ENCODE measurements at regions not wholly inside any gene's neighbourhood (a gene's known extent, or its start where the extent isn't known, plus 50 kb on each side); places are given as distances from the start of the nearest gene placed in this dataset.

- H3K27ac ChIP-seq (ENCODE audit: low read depth in 1 of 2, low read length in 2 of 2): no peak overlapping the region
- H3K27me3 ChIP-seq (ENCODE audit: control insufficient read depth in 1 of 2, insufficient read depth in 2 of 2, low read length in 2 of 2): no peaks in the 10 kb centered on the region
- ChIA-PET CTCF (no interaction called here), POLR2A (no interaction called here)
- H3K4me1 ChIP-seq (ENCODE audit: insufficient read depth, low read length): no peaks in the 10 kb centered on the region
- no peak overlapping the region for H3K27ac Mint-ChIP-seq
- ATAC-seq (ENCODE audit: poor library complexity): no peak
- H3K4me1 Mint-ChIP-seq (ENCODE audit: low read depth): no peaks in the 10 kb centered on the region
- H3K36me3 Mint-ChIP-seq (ENCODE audit: low read depth): no peaks in the 10 kb centered on the region
- peaks cover 14% of the 10 kb centered on the region for H3K9me3 Mint-ChIP-seq
- intact Hi-C loops (cut with DNase I, micrococcal nuclease): no loop called here
- H3K4me3 Mint-ChIP-seq: no peak overlapping the region
- peaks cover 6% of the 10 kb centered on the region for H3K27me3 Mint-ChIP-seq
- H3K4me3 ChIP-seq (ENCODE audit: low read length): no peak overlapping the region
- H3K9me3 ChIP-seq (ENCODE audit: control insufficient read depth in 1 of 2, insufficient read depth in 1 of 2, low read length in 2 of 2): peaks cover 13 to 18% of the 10 kb centered on the region in 2 experiments
- H3K36me3 ChIP-seq (ENCODE audit: insufficient read depth, low read length): no peaks in the 10 kb centered on the region
- TF ChIP-seq CTCF (IDR thresholded peaks at IDR 0.05): no peak
- DNase-seq: no peak
Observed at GRCh38 chr16:52855463-52855862, 197.2 kb downstream of the CHD9NB start.

GRCh38 chr16:52852978-52853377 is 199.7 kb downstream of the CHD9NB start:
- Mint-ChIP-seq H3K36me3 (ENCODE audit: low read depth) (no peaks in the 10 kb centered on the region), H3K27me3 (peaks cover 6% of the 10 kb centered on the region), H3K4me1 (ENCODE audit: low read depth) (no peaks in the 10 kb centered on the region), H3K27ac (no peak overlapping the region), H3K9me3 (peaks cover 19% of the 10 kb centered on the region), H3K4me3 (no peak overlapping the region)
- H3K4me1 ChIP-seq (ENCODE audit: insufficient read depth, low read length): no peaks in the 10 kb centered on the region
- no peak for ATAC-seq (ENCODE audit: poor library complexity)
- H3K27me3 ChIP-seq (ENCODE audit: control insufficient read depth in 1 of 2, insufficient read depth in 2 of 2, low read length in 2 of 2): no peaks in the 10 kb centered on the region
- H3K9me3 ChIP-seq (ENCODE audit: control insufficient read depth in 1 of 2, insufficient read depth in 1 of 2, low read length in 2 of 2): peaks cover 13 to 20% of the 10 kb centered on the region in 2 experiments
- H3K27ac ChIP-seq (ENCODE audit: low read depth in 1 of 2, low read length in 2 of 2): no peak overlapping the region
- no peaks in the 10 kb centered on the region for H3K36me3 ChIP-seq (ENCODE audit: insufficient read depth, low read length)
- no peak for TF ChIP-seq CTCF (IDR thresholded peaks at IDR 0.05)
- ChIA-PET CTCF (no interaction called here), POLR2A (no interaction called here)
- intact Hi-C loops (cut with DNase I, micrococcal nuclease): no loop called here
- DNase-seq: peak in 1 of 14 experiments; percentile 2
- no peak overlapping the region for H3K4me3 ChIP-seq (ENCODE audit: low read length)

GRCh38 chr16:52851211-52851740 is 201.4 kb downstream of the CHD9NB start:
- no peaks in the 10 kb centered on the region for H3K36me3 ChIP-seq (ENCODE audit: insufficient read depth, low read length)
- no peaks in the 10 kb centered on the region for H3K36me3 Mint-ChIP-seq (ENCODE audit: low read depth)
- intact Hi-C loops (cut with DNase I, micrococcal nuclease): no loop called here
- no peak for TF ChIP-seq CTCF (IDR thresholded peaks at IDR 0.05)
- no peaks in the 10 kb centered on the region for H3K4me1 ChIP-seq (ENCODE audit: insufficient read depth, low read length)
- no peaks in the 10 kb centered on the region for H3K27me3 ChIP-seq (ENCODE audit: control insufficient read depth in 1 of 2, insufficient read depth in 2 of 2, low read length in 2 of 2)
- no peak overlapping the region for H3K4me3 ChIP-seq (ENCODE audit: low read length)
- DNase-seq: no peak
- H3K9me3 Mint-ChIP-seq: peaks cover 22% of the 10 kb centered on the region
- peaks cover 13 to 20% of the 10 kb centered on the region in 2 experiments for H3K9me3 ChIP-seq (ENCODE audit: control insufficient read depth in 1 of 2, insufficient read depth in 1 of 2, low read length in 2 of 2)
- ATAC-seq (ENCODE audit: poor library complexity): no peak
- no peak overlapping the region for H3K27ac Mint-ChIP-seq
- H3K27ac ChIP-seq (ENCODE audit: low read depth in 1 of 2, low read length in 2 of 2): no peak overlapping the region
- CTCF ChIA-PET: no interaction called here
- H3K4me3 Mint-ChIP-seq: no peak overlapping the region
- H3K27me3 Mint-ChIP-seq: peaks cover 2% of the 10 kb centered on the region
- H3K4me1 Mint-ChIP-seq (ENCODE audit: low read depth): no peaks in the 10 kb centered on the region
- POLR2A ChIA-PET: no interaction called here

Measured in CD4-positive, alpha-beta T cell (primary cell).